ENCODE measurements at regions not wholly inside any gene's neighbourhood (a gene's known extent, or its start where the extent isn't known, plus 50 kb on each side); places are given as distances from the start of the nearest gene placed in this dataset.
"Not testable (repeated sequence)": the region's sequence is repeated elsewhere in the genome, so short reads cannot be mapped to it uniquely, and the experiment has no call there.

DNA sequence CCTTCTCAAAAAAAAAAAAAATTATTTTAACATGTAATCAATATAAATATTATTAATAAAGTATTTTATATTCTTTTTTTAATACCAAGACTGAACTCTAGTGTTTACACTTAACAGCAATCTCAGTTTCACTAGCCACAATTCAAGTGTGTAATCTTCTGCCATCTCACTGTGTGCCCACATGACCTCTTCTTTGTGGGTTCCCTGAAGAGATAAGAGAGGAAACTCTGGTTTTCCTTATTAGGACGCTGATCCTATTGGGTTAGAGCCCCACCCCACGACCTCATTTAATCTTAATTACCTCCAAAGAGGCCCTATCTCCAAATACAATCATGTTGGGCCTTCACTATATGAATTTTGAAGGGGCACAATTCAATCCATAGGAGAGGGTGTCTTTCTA is 177.6 kb downstream of the STK31 start:
- DNase-seq (ENCODE audit: low read depth): no peak
- Histone ChIP-seq H3K4me3 (ENCODE audit: low read length) (no peak overlapping the region), H3K4me1 (ENCODE audit: control insufficient read depth, insufficient read depth, low read length) (no peaks in the 10 kb centered on the region), H3K9ac (ENCODE audit: low read length) (no peak overlapping the region), H3K27me3 (replicated peaks; ENCODE audit: control insufficient read depth, insufficient read depth, low read length) (no peaks in the 10 kb centered on the region), H3K9me3 (ENCODE audit: control insufficient read depth, low read length) (no peaks in the 10 kb centered on the region), H3K36me3 (ENCODE audit: control insufficient read depth, insufficient read depth, low read length, severe bottlenecking) (no peaks in the 10 kb centered on the region)

DNA sequence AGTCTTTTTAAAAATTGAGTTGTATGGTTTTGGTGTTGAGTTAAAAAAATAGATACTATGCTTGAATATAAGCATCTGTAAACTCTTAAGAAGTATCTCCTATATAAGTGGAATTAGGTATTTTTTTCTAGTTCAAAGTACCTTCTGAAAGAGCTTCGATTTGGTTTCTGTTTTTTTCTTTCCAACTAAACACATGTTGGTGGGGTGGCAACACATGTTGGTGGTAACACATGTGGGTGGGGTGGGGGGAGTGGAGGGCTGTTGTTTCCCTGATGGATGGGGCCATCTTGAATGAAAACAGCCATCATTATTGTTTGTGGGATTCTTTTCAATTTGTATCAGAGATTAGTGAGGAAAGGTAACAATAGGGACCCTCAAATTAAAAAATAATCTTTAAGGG is 178.9 kb downstream of the STK31 start:
- Histone ChIP-seq H3K4me3 (ENCODE audit: low read length) (no peak overlapping the region), H3K27me3 (replicated peaks; ENCODE audit: control insufficient read depth, insufficient read depth, low read length) (no peaks in the 10 kb centered on the region)
- no peak for DNase-seq (ENCODE audit: low read depth)

DNA sequence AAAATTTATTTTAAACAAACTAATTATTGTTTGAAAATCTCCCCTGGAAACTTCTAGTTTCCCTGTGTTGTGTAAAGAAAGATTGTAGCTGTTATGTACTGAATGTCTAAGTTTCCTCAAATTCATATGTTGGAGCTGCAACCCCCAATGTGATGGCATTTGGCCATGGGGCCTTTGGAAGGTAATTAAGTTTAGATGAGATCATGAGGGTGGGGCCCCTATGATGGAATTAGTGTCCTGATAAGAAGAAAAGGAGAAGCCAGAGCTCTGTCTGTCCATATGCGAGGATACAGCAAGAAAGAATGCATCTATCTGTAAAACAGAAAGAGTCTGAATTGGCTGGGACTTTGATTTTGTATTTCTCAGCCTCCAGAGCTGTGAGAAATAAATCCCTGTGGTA is 179.5 kb downstream of the STK31 start:
- H3K4me3 ChIP-seq (ENCODE audit: low read length): no peak overlapping the region
- no peak for DNase-seq (ENCODE audit: low read depth)
- no peak overlapping the region for H3K9ac ChIP-seq (ENCODE audit: low read length)
- H3K4me1 ChIP-seq (ENCODE audit: control insufficient read depth, insufficient read depth, low read length): no peaks in the 10 kb centered on the region
- H3K27me3 ChIP-seq (replicated peaks; ENCODE audit: control insufficient read depth, insufficient read depth, low read length): no peaks in the 10 kb centered on the region
- no peaks in the 10 kb centered on the region for H3K36me3 ChIP-seq (ENCODE audit: control insufficient read depth, insufficient read depth, low read length, severe bottlenecking)
- no peaks in the 10 kb centered on the region for H3K9me3 ChIP-seq (ENCODE audit: control insufficient read depth, low read length)

More for the DNA sequence above, 178.9 kb downstream of the STK31 start:
- H3K36me3 ChIP-seq (ENCODE audit: control insufficient read depth, insufficient read depth, low read length, severe bottlenecking): no peaks in the 10 kb centered on the region
- no peak overlapping the region for H3K9ac ChIP-seq (ENCODE audit: low read length)
- H3K4me1 ChIP-seq (ENCODE audit: control insufficient read depth, insufficient read depth, low read length): no peaks in the 10 kb centered on the region
- H3K9me3 ChIP-seq (ENCODE audit: control insufficient read depth, low read length): no peaks in the 10 kb centered on the region

DNA sequence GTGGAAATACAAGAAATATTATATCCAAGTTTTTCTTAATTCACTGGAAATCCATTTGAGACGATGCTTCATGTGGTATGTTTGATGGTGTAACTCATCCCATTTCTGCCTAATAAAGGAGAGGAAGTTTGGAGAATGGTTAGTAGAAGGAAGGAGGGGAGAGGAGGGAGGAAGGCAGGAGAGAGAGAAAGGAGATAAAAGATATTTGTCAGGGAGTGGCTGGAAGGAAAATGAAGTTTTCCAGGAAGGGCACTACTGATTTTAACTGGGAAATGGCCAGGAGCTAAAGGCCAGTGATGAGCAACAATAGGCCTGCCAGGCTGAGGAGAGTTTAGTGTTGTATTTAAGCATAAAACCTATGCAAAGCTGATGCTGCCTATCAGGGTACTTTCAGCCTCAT is 182.0 kb downstream of the STK31 start:
- no peaks in the 10 kb centered on the region for H3K4me1 ChIP-seq (ENCODE audit: control insufficient read depth, insufficient read depth, low read length)

DNA sequence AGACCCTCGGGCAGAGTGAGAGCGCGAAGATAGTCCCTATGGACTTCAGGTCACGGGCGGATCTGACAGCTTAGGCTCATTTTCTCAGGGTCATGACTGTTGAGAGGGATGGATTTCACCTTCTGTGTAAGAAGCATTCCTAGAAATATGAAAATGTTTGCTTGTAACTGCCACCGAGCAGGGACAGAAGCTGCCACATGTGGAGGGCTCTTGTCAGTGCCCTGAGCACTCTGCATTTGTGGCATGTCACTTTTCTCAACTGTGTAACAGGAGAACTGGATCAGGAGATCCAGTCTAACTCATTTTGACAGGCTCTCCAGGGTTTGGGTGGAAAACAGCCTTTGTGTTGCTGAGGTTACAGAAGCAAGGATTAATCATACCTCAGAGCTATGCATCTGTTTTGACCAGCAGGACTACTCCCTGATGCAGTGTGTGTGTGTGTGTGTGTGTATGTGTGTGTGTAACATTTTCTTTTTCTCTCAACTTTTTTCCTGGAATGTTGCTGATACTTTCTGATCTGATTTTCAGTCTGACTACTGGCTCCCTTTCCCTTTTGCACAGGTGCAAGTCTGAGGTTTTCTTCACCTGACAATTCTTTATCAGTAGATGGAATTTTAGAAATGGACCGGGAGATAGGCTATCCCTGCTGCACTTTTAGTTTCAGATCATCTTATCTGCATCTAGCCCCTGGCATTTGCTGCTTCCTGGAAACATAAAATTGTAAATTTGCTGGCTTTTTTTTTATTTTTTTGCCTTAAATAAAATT is 183.3 kb downstream of the STK31 start:
- no peak overlapping the region for H3K4me3 ChIP-seq (ENCODE audit: low read length)
- no peaks in the 10 kb centered on the region for H3K27me3 ChIP-seq (replicated peaks; ENCODE audit: control insufficient read depth, insufficient read depth, low read length)
- no peaks in the 10 kb centered on the region for H3K9me3 ChIP-seq (ENCODE audit: control insufficient read depth, low read length)
- H3K36me3 ChIP-seq (ENCODE audit: control insufficient read depth, insufficient read depth, low read length, severe bottlenecking): no peaks in the 10 kb centered on the region
- no peak overlapping the region for H3K9ac ChIP-seq (ENCODE audit: low read length)
- H3K4me1 ChIP-seq (ENCODE audit: control insufficient read depth, insufficient read depth, low read length): no peaks in the 10 kb centered on the region
- DNase-seq (ENCODE audit: low read depth): peak; percentile 64

More for the DNA sequence above, 182.0 kb downstream of the STK31 start:
- Histone ChIP-seq H3K9me3 (ENCODE audit: control insufficient read depth, low read length) (no peaks in the 10 kb centered on the region), H3K4me3 (ENCODE audit: low read length) (no peak overlapping the region), H3K36me3 (ENCODE audit: control insufficient read depth, insufficient read depth, low read length, severe bottlenecking) (no peaks in the 10 kb centered on the region), H3K27me3 (replicated peaks; ENCODE audit: control insufficient read depth, insufficient read depth, low read length) (no peaks in the 10 kb centered on the region), H3K9ac (ENCODE audit: low read length) (no peak overlapping the region)
- DNase-seq (ENCODE audit: low read depth): no peak

DNA sequence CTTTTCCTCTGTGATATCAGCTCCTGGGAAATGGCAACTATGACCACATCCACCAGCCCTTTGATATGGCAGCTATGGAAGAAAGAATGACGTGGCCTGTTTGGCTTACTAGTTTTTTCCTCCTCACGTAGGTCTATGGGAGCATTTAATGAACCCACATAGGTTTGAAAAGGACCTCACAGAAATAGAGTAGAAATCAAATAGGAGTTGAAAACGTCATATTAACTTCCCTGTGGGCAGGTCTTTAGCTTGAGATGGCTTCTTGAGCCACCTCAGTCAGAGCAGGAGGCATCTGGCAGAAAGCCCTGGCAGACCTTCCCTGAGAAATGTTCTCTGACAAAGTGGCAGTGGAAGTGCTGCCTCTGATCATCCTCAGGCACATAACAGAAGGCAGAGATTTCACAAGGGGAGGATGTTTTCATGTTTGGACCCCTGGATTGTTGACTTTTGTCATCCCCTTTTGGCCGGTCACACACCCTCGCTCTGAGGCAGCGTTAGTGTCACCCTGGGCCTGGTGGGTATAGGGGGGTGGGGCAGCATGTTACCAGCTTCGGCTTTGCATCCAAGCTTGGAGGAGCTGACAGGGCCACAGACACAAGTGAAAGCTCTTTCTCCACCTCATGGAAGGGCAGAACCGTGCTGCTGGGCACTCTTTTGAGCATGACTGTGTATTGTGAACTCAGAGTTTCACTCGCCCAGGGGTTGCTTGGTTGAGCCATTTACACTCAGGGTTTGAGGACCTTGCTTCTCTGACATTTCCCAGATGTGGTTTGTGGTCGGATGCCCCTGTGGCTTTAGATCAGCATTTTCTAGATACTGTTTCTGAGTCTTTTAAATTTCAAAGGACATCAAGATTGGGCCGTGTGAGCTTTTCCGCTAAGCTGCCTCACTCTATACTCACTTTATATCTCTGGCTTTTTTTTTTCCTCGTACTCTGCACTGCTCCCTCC is 184.2 kb downstream of the STK31 start:
- no peak overlapping the region for H3K4me3 ChIP-seq (ENCODE audit: low read length)
- no peak for DNase-seq (ENCODE audit: low read depth)
- H3K9me3 ChIP-seq (ENCODE audit: control insufficient read depth, low read length): no peaks in the 10 kb centered on the region
- no peak overlapping the region for H3K9ac ChIP-seq (ENCODE audit: low read length)
- no peaks in the 10 kb centered on the region for H3K4me1 ChIP-seq (ENCODE audit: control insufficient read depth, insufficient read depth, low read length)
- no peaks in the 10 kb centered on the region for H3K36me3 ChIP-seq (ENCODE audit: control insufficient read depth, insufficient read depth, low read length, severe bottlenecking)
- H3K27me3 ChIP-seq (replicated peaks; ENCODE audit: control insufficient read depth, insufficient read depth, low read length): no peaks in the 10 kb centered on the region

DNA sequence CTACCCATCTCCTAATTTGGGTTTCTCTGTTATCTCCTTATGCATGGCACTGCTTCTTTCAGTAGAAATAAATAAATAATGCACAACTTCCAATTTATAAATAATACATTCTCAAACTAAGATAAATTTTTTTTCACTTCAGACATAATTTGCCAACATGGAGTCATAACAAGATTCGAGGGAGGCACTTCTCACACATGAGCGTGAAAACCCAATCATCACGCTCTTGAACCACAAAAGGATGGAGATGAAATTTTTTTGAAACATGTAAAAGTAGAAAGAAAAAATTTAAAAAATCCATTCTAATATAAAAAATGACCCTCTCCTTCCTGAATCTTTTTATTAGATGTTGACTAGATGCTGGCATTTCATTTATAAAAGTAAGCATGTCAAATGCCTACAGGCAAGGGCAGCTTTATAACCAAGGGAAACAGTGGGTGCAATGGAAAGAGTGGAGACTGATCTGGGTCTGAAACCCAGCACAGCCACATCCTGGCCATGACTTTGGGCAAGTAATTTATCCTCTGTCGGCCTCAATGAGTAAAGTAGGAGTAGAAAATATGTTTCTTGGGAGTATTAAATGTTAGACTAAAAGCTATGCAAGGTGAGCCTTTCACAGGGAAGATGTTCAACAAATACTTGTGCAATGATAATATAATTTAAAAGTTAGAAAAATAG is 185.0 kb downstream of the STK31 start:
- H3K4me1 ChIP-seq (ENCODE audit: control insufficient read depth, insufficient read depth, low read length): no peaks in the 10 kb centered on the region

DNA sequence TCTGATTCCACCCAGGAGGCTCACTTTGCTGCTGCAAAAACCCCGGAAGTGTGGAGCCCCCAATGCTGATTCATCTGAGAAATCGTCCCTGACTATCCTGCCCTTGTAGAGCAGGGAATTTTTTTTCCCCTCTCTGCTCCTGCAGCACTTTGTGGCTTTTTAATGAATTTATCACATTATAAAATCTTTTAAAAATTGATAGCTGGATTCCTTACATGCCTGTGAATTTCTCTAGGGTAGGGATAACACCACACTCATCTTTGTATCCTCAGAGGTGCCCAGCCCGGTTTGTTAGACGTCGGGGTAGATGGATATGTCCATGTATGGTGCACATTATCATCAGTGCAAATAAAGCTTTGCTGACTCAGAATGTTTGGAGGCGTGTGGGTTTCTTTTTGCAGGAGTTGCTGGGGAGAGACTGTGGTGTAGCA is 185.7 kb downstream of the STK31 start:
- Histone ChIP-seq H3K9me3 (ENCODE audit: control insufficient read depth, low read length) (no peaks in the 10 kb centered on the region), H3K9ac (ENCODE audit: low read length) (no peak overlapping the region), H3K27me3 (replicated peaks; ENCODE audit: control insufficient read depth, insufficient read depth, low read length) (no peaks in the 10 kb centered on the region), H3K4me3 (ENCODE audit: low read length) (no peak overlapping the region), H3K36me3 (ENCODE audit: control insufficient read depth, insufficient read depth, low read length, severe bottlenecking) (no peaks in the 10 kb centered on the region), H3K4me1 (ENCODE audit: control insufficient read depth, insufficient read depth, low read length) (no peaks in the 10 kb centered on the region)
- no peak for DNase-seq (ENCODE audit: low read depth)

More for the DNA sequence above, 185.0 kb downstream of the STK31 start:
- Histone ChIP-seq H3K9ac (ENCODE audit: low read length) (no peak overlapping the region), H3K36me3 (ENCODE audit: control insufficient read depth, insufficient read depth, low read length, severe bottlenecking) (no peaks in the 10 kb centered on the region), H3K4me3 (ENCODE audit: low read length) (no peak overlapping the region), H3K9me3 (ENCODE audit: control insufficient read depth, low read length) (no peaks in the 10 kb centered on the region), H3K27me3 (replicated peaks; ENCODE audit: control insufficient read depth, insufficient read depth, low read length) (no peaks in the 10 kb centered on the region)
- DNase-seq (ENCODE audit: low read depth): no peak

DNA sequence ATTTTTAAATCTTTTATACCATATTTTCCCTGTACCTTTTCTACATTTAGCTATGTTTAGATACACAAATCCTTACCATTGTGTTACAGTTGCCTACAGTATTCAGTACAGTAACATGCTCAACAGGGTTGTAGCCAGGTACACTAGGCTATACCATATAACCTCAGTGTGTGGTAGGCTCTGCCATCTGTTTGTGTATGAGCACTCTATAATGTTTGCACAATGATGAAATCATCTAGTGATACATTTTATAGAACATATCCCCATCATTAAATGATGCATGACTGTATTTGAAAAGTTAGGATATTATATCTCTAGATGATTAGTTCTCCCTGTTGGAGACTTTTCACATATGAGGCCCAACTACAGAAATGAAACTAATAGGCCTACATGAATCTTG is 188.6 kb downstream of the STK31 start:
- DNase-seq (ENCODE audit: low read depth): no peak
- no peak overlapping the region for H3K4me3 ChIP-seq (ENCODE audit: low read length)
- H3K4me1 ChIP-seq (ENCODE audit: control insufficient read depth, insufficient read depth, low read length): no peaks in the 10 kb centered on the region
- no peaks in the 10 kb centered on the region for H3K9me3 ChIP-seq (ENCODE audit: control insufficient read depth, low read length)
- no peaks in the 10 kb centered on the region for H3K36me3 ChIP-seq (ENCODE audit: control insufficient read depth, insufficient read depth, low read length, severe bottlenecking)
- no peak overlapping the region for H3K9ac ChIP-seq (ENCODE audit: low read length)
- H3K27me3 ChIP-seq (replicated peaks; ENCODE audit: control insufficient read depth, insufficient read depth, low read length): no peaks in the 10 kb centered on the region

DNA sequence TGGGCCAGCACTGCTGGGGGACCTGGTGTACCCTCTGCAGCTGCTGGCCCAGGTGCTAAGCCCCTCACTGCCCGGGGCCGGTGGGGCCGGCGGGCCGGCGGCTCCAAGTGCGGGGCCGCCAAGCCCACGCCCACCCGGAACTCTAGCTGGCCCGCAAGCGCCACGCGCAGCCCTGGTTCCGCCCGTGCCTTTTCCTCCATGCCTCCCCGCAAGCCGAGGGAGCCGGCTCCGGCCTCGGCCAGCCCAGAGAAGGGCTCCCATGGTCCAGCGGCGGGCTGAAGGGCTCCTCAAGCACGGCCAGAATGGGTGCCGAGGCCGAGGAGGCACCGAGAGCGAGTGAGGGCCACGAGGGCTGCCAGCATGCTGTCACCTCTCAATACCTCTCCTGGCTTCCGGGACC is 194.9 kb downstream of the STK31 start:
- H3K27me3 ChIP-seq (replicated peaks; ENCODE audit: control insufficient read depth, insufficient read depth, low read length); H3K4me3 ChIP-seq (ENCODE audit: low read length); H3K9ac ChIP-seq (ENCODE audit: low read length); H3K36me3 ChIP-seq (ENCODE audit: control insufficient read depth, insufficient read depth, low read length, severe bottlenecking); H3K4me1 ChIP-seq (ENCODE audit: control insufficient read depth, insufficient read depth, low read length); DNase-seq (ENCODE audit: low read depth); H3K9me3 ChIP-seq (ENCODE audit: control insufficient read depth, low read length): not testable (repeated sequence)

DNA sequence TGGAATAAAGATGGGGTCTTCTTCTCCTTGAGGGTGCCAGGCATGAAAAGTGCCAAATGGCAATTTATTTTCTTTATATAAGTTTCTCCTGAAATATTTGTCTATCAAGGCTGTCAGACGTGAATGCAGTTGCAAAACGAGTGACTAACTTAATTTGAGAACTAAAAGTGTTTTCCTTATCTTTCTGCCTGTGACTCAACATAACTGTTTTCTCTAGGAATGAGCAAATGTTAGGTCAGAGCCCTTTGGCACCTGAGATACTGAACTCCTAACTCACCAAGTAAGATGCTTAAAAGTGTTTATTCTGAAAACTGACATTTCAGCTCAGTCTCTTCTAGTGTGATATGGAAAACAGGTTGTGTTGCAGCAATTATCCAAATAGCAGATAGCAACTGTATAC is 197.0 kb downstream of the STK31 start:
- H3K4me1 ChIP-seq (ENCODE audit: control insufficient read depth, insufficient read depth, low read length): no peaks in the 10 kb centered on the region
- no peaks in the 10 kb centered on the region for H3K27me3 ChIP-seq (replicated peaks; ENCODE audit: control insufficient read depth, insufficient read depth, low read length)
- H3K9me3 ChIP-seq (ENCODE audit: control insufficient read depth, low read length): no peaks in the 10 kb centered on the region
- H3K9ac ChIP-seq (ENCODE audit: low read length): no peak overlapping the region
- no peaks in the 10 kb centered on the region for H3K36me3 ChIP-seq (ENCODE audit: control insufficient read depth, insufficient read depth, low read length, severe bottlenecking)
- no peak overlapping the region for H3K4me3 ChIP-seq (ENCODE audit: low read length)
- DNase-seq (ENCODE audit: low read depth): no peak

All from adipocyte (in vitro differentiated cells).